H9 (cell line): ENCODE measurements at regions not wholly inside any gene's neighbourhood (a gene's known extent, or its start where the extent isn't known, plus 50 kb on each side); places are given as distances from the start of the nearest gene placed in this dataset.

Source experiments
- DNase-seq: peaks from one replicate; pipeline ENCODE4 v3.0.0-alpha.2; 2017
- H2AFZ ChIP-seq: one replicate; pipeline ENCODE4 v1.6.1; 2013; ENCODE audit warnings: mild to moderate bottlenecking, low read length, control low read depth, moderate library complexity
- H2AK5ac ChIP-seq: 2 replicates; pipeline ENCODE4 v1.6.1; 2013; ENCODE audit warnings: low read length, control low read depth, mixed read lengths; ENCODE audit not compliant: insufficient read length
- H2BK120ac ChIP-seq: one replicate; pipeline ENCODE4 v1.6.1; 2013; ENCODE audit warnings: low read depth, mild to moderate bottlenecking, low read length, control low read depth, inconsistent platforms; ENCODE audit not compliant: poor library complexity, severe bottlenecking
- H2BK12ac ChIP-seq: 2 replicates; pipeline ENCODE4 v1.6.1; 2013; ENCODE audit warnings: low read length, control low read depth, mixed read lengths, low read depth; ENCODE audit not compliant: insufficient read length
- H2BK15ac ChIP-seq: 2 replicates; pipeline ENCODE4 v1.6.1; 2013; ENCODE audit warnings: low read depth, low read length, control low read depth
- H2BK20ac ChIP-seq: one replicate; pipeline ENCODE4 v1.6.1; 2013; ENCODE audit warnings: low read depth, mild to moderate bottlenecking, low read length, control low read depth, inconsistent platforms; ENCODE audit not compliant: poor library complexity, severe bottlenecking
- H2BK5ac ChIP-seq: 2 replicates; pipeline ENCODE4 v1.6.1; 2013; ENCODE audit warnings: low read length, control low read depth, mixed read lengths; ENCODE audit not compliant: insufficient read length
- H3K14ac ChIP-seq: 2 replicates; pipeline ENCODE4 v1.6.1; 2013; ENCODE audit warnings: low read length, control low read depth; ENCODE audit not compliant: insufficient read depth
- H3K18ac ChIP-seq: 2 replicates; pipeline ENCODE4 v1.6.1; 2013; ENCODE audit warnings: low read depth, mild to moderate bottlenecking, mixed read lengths, low read length, control low read depth; ENCODE audit not compliant: insufficient read length
- H3K23ac ChIP-seq: 2 replicates; pipeline ENCODE4 v1.6.1; 2013; ENCODE audit warnings: low read length, control low read depth, mixed read lengths, low read depth; ENCODE audit not compliant: insufficient read length
- H3K23me2 ChIP-seq: 2 replicates; pipeline ENCODE4 v1.6.1; 2013; ENCODE audit warnings: low read depth, mild to moderate bottlenecking, mixed read lengths, low read length, control low read depth; ENCODE audit not compliant: insufficient read length, poor library complexity, severe bottlenecking
- H3K27ac ChIP-seq: 2 replicates; pipeline ENCODE4 v1.5.1; 2013; ENCODE audit warnings: low read length, control low read depth, mixed read lengths, low read depth; ENCODE audit not compliant: insufficient read length
- H3K27me3 ChIP-seq: 2 replicates; pipeline ENCODE4 v1.6.1; 2013; ENCODE audit warnings: low read length, control low read depth, inconsistent platforms; ENCODE audit not compliant: insufficient read depth
- H3K4ac ChIP-seq: 2 replicates; pipeline ENCODE4 v1.6.1; 2013; ENCODE audit warnings: low read depth, mild to moderate bottlenecking, control low read depth, inconsistent platforms, low read length, moderate library complexity
- H3K4me1 ChIP-seq: 2 replicates; pipeline ENCODE4 v1.6.1; 2013; ENCODE audit warnings: low read length, control low read depth, inconsistent platforms; ENCODE audit not compliant: insufficient read depth
- H3K4me2 ChIP-seq: 2 replicates; pipeline ENCODE4 v1.6.1; 2013; ENCODE audit warnings: low read length, control low read depth, mixed read lengths; ENCODE audit not compliant: insufficient read length, insufficient read depth
- H3K56ac ChIP-seq: 2 replicates; pipeline ENCODE4 v1.6.1; 2013; ENCODE audit warnings: low read depth, mild to moderate bottlenecking, mixed read lengths, low read length, control low read depth; ENCODE audit not compliant: insufficient read length
- H3K79me1 ChIP-seq: 2 replicates; pipeline ENCODE4 v1.6.1; 2013; ENCODE audit warnings: low read depth, mild to moderate bottlenecking, moderate library complexity, low read length, control low read depth, inconsistent platforms; ENCODE audit not compliant: insufficient read depth, poor library complexity, severe bottlenecking
- H3K79me2 ChIP-seq: 2 replicates; pipeline ENCODE4 v1.6.1; 2013; ENCODE audit warnings: low read length, control low read depth, inconsistent platforms; ENCODE audit not compliant: insufficient read depth
- H3K9ac ChIP-seq: 2 replicates; pipeline ENCODE4 v1.6.1; 2013; ENCODE audit warnings: low read length, control low read depth, mixed read lengths; ENCODE audit not compliant: insufficient read length; ENCODE audit errors: extremely low read depth
- H3K9me3 ChIP-seq: one replicate; pipeline ENCODE4 v1.6.1; 2013; ENCODE audit warnings: low read depth, low read length, inconsistent platforms; ENCODE audit not compliant: control insufficient read depth
- H3T11ph ChIP-seq: one replicate; pipeline ENCODE4 v1.6.1; 2013; ENCODE audit warnings: mild to moderate bottlenecking, low read length, control low read depth, inconsistent platforms
- H4K20me1 ChIP-seq: one replicate; pipeline ENCODE4 v1.6.1; 2013; ENCODE audit not compliant: control insufficient read depth, insufficient read length, insufficient read depth
- H4K5ac ChIP-seq: 2 replicates; pipeline ENCODE4 v1.6.1; 2013; ENCODE audit warnings: low read depth, mild to moderate bottlenecking, mixed read lengths, low read length, control low read depth; ENCODE audit not compliant: insufficient read length
- H4K8ac ChIP-seq: replicated peaks from 2 replicates; pipeline ENCODE4 v1.6.1; 2013; ENCODE audit warnings: low read length, control low read depth, mixed read lengths, low read depth; ENCODE audit not compliant: insufficient read length
- H4K91ac ChIP-seq: 2 replicates; pipeline ENCODE4 v1.6.1; 2013; ENCODE audit warnings: low read depth, mild to moderate bottlenecking, moderate library complexity, mixed read lengths, low read length, control low read depth; ENCODE audit not compliant: insufficient read length
- H3K27ac Mint-ChIP-seq, 3 experiments: 2 replicates in 2 of 3; 3 replicates in 1 of 3; pipeline ENCODE4 v1.8.0; 2020 to 2021; ENCODE audit warnings: mixed read lengths in 3 of 3, mild to moderate bottlenecking in 1 of 3, moderate library complexity in 1 of 3
- H3K27me3 Mint-ChIP-seq: 2 replicates; pipeline ENCODE4 v1.8.0; 2021; ENCODE audit warnings: low read depth, mild to moderate bottlenecking, moderate library complexity, mixed read lengths
- H3K36me3 Mint-ChIP-seq, 3 experiments: 2 replicates in 2 of 3; 3 replicates in 1 of 3; pipeline ENCODE4 v1.8.0; 2020 to 2021; ENCODE audit warnings: low read depth in 3 of 3, mixed read lengths in 3 of 3; ENCODE audit not compliant: insufficient read depth in 1 of 3
- H3K4me1 Mint-ChIP-seq, 2 experiments: 2 replicates each; pipeline ENCODE4 v1.8.0; 2020; ENCODE audit warnings: mixed read lengths in 2 of 2
- H3K4me3 Mint-ChIP-seq, 2 experiments: 2 replicates in 1 of 2; 3 replicates in 1 of 2; pipeline ENCODE4 v1.8.0; 2020 to 2021; ENCODE audit warnings: mild to moderate bottlenecking in 2 of 2, mixed read lengths in 2 of 2, moderate library complexity in 1 of 2
- H3K9me3 Mint-ChIP-seq, 2 experiments: 2 replicates in 1 of 2; 3 replicates in 1 of 2; pipeline ENCODE4 v1.8.0; 2020; ENCODE audit warnings: mild to moderate bottlenecking in 2 of 2, mixed read lengths in 2 of 2, moderate library complexity in 1 of 2
- CTCF ChIP-seq: fragments of 200-600 bp; sonication (generic); conservative IDR thresholded peaks from 3 replicates; pipeline ENCODE4 v1.8.0; 2021; ENCODE audit warnings: antibody characterized with exemption, mild to moderate bottlenecking
- WGBS: extraction: QIAGEN DNeasy Blood & Tissue Kit; methylation state at CpG from one replicate; pipeline ENCODE4 v1.1.7; 2013; ENCODE audit warnings: missing lambda C conversion rate, low lambda C conversion rate, mixed read lengths; ENCODE audit not compliant: insufficient read length; ENCODE audit errors: extremely low coverage; 5-methylcytosine and 5-hydroxymethylcytosine counted together

GRCh38 chrX:110938977-110939732 is 143.5 kb upstream of the CHRDL1 start:
- H3K23ac ChIP-seq = no peak overlapping the region
- H3K14ac ChIP-seq = no peak overlapping the region
- peaks cover 2% of the 10 kb centered on the region; the same call in 1 of the 2 replicates for H3K27me3 ChIP-seq
- H2BK20ac ChIP-seq = no peak overlapping the region
- no CpG with 5 or more reads among the region's 3 CpGs for WGBS
- H2AK5ac ChIP-seq = no peak overlapping the region
- H3K4me2 ChIP-seq = no peak overlapping the region
- no peak for TF ChIP-seq CTCF
- peaks cover 11 to 13% of the 10 kb centered on the region in 2 experiments for H3K4me1 Mint-ChIP-seq
- H4K91ac ChIP-seq = no peak overlapping the region
- no peaks in the 10 kb centered on the region for H3K79me1 ChIP-seq
- H3K36me3 Mint-ChIP-seq = no peaks in the 10 kb centered on the region
- no peak overlapping the region for H4K8ac ChIP-seq
- peaks cover 2% of the 10 kb centered on the region for H3K23me2 ChIP-seq
- no peak overlapping the region for H3K18ac ChIP-seq
- H3K4me3 Mint-ChIP-seq = no peak overlapping the region
- H3K4me1 ChIP-seq = no peaks in the 10 kb centered on the region
- no peak overlapping the region for H4K5ac ChIP-seq
- H2BK120ac ChIP-seq = no peak overlapping the region
- H2BK15ac ChIP-seq = no peak overlapping the region
- H3T11ph ChIP-seq = no peak overlapping the region
- H2BK12ac ChIP-seq = no peak overlapping the region
- H3K79me2 ChIP-seq = no peaks in the 10 kb centered on the region
- no peak overlapping the region for H3K4ac ChIP-seq
- no peak overlapping the region for H2AFZ ChIP-seq
- no peak overlapping the region for H3K27ac ChIP-seq
- DNase-seq = no peak
- H3K27me3 Mint-ChIP-seq = peaks cover 28% of the 10 kb centered on the region
- H3K9me3 ChIP-seq = no peaks in the 10 kb centered on the region
- H3K9me3 Mint-ChIP-seq = no peaks in the 10 kb centered on the region; a peak in 1 of 5 replicates
- no peak overlapping the region for H3K27ac Mint-ChIP-seq
- H4K20me1 ChIP-seq = no peaks in the 10 kb centered on the region
- no peak overlapping the region for H3K56ac ChIP-seq
- no peak overlapping the region for H3K9ac ChIP-seq
- no peak overlapping the region for H2BK5ac ChIP-seq
